ENCODE measurements at regions not wholly inside any gene's neighbourhood (a gene's known extent, or its start where the extent isn't known, plus 50 kb on each side); places are given as distances from the start of the nearest gene placed in this dataset.

GRCh38 chr20:12434672-12435071, 517.0 kb downstream of the BTBD3 start:
- ChIA-PET POLR2A (no interaction called here), CTCF (no interaction called here)
- Mint-ChIP-seq H3K4me3 (no peak overlapping the region), H3K27me3 (no peaks in the 10 kb centered on the region), H3K27ac (no peak overlapping the region), H3K4me1 (no peaks in the 10 kb centered on the region), H3K9me3 (ENCODE audit: insufficient read depth) (peaks cover 7% of the 10 kb centered on the region)
- Histone ChIP-seq H3K36me3 (replicated peaks in 1 of 2; ENCODE audit: control extremely low read depth in 1 of 2, control insufficient read depth in 1 of 2, extremely low read depth in 1 of 2, insufficient read depth in 2 of 2, low read length in 1 of 2) (no peaks in the 10 kb centered on the region), H3K9me3 (ENCODE audit: control extremely low read depth in 1 of 3, control insufficient read depth in 2 of 3, insufficient read depth in 1 of 3, low read length in 2 of 3) (peaks cover 0 to 5% (median 0%) of the 10 kb centered on the region in 3 donors), H2AFZ (ENCODE audit: insufficient read depth, low read depth, low read length, poor library complexity, severe bottlenecking) (no peak overlapping the region), H3K27me3 (replicated peaks in 1 of 4; ENCODE audit: control extremely low read depth in 1 of 4, control insufficient read depth in 3 of 4, insufficient read depth in 4 of 4, low read length in 3 of 4) (no peaks in the 10 kb centered on the region), H3K9ac (ENCODE audit: low read length) (no peak overlapping the region), H3K4me3 (ENCODE audit: control extremely low read depth in 1 of 5, extremely low read depth in 1 of 5, insufficient read depth in 1 of 5, low read depth in 2 of 5, low read length in 4 of 5) (no peak overlapping the region), H3K27ac (ENCODE audit: low read length in 2 of 2) (no peak overlapping the region), H3K79me2 (ENCODE audit: control insufficient read depth, insufficient read depth, low read length) (no peaks in the 10 kb centered on the region), H3K4me1 (ENCODE audit: control insufficient read depth in 2 of 2, insufficient read depth in 2 of 2, low read length in 2 of 2) (no peaks in the 10 kb centered on the region), H4K20me1 (ENCODE audit: control insufficient read depth, insufficient read depth, low read length, poor library complexity, severe bottlenecking) (no peaks in the 10 kb centered on the region), H3K4me2 (replicated peaks; ENCODE audit: low read depth, low read length, poor library complexity, severe bottlenecking) (no peak overlapping the region)
- DNase-seq (no peak), ATAC-seq (ENCODE audit: low read depth) (no peak)
- intact Hi-C loops (cut with micrococcal nuclease), result no loop called here
- WGBS (ENCODE audit: insufficient coverage), result 83% methylated on average over 2 of the region's 3 CpGs
- TF ChIP-seq EZH2 (IDR thresholded peaks at IDR 0.05; ENCODE audit: borderline replicate concordance, insufficient read depth, low read depth, low read length, poor library complexity, severe bottlenecking), result no peak
- TF ChIP-seq, protein P1, sequence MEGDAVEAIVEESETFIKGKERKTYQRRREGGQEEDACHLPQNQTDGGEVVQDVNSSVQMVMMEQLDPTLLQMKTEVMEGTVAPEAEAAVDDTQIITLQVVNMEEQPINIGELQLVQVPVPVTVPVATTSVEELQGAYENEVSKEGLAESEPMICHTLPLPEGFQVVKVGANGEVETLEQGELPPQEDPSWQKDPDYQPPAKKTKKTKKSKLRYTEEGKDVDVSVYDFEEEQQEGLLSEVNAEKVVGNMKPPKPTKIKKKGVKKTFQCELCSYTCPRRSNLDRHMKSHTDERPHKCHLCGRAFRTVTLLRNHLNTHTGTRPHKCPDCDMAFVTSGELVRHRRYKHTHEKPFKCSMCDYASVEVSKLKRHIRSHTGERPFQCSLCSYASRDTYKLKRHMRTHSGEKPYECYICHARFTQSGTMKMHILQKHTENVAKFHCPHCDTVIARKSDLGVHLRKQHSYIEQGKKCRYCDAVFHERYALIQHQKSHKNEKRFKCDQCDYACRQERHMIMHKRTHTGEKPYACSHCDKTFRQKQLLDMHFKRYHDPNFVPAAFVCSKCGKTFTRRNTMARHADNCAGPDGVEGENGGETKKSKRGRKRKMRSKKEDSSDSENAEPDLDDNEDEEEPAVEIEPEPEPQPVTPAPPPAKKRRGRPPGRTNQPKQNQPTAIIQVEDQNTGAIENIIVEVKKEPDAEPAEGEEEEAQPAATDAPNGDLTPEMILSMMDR (IDR thresholded peaks at IDR 0.05), result no peak

GRCh38 chr20:12435268-12435667, 517.6 kb downstream of the BTBD3 start:
- H3K79me2 ChIP-seq (ENCODE audit: control insufficient read depth, insufficient read depth, low read length), result no peaks in the 10 kb centered on the region
- peaks cover 0 to 5% (median 0%) of the 10 kb centered on the region in 3 donors for H3K9me3 ChIP-seq (ENCODE audit: control extremely low read depth in 1 of 3, control insufficient read depth in 2 of 3, insufficient read depth in 1 of 3, low read length in 2 of 3)
- POLR2A ChIA-PET, result no interaction called here
- no peaks in the 10 kb centered on the region for H4K20me1 ChIP-seq (ENCODE audit: control insufficient read depth, insufficient read depth, low read length, poor library complexity, severe bottlenecking)
- ATAC-seq (ENCODE audit: low read depth), result no peak
- CTCF ChIA-PET, result no interaction called here
- H3K4me1 ChIP-seq (ENCODE audit: control insufficient read depth in 2 of 2, insufficient read depth in 2 of 2, low read length in 2 of 2), result no peaks in the 10 kb centered on the region
- no peaks in the 10 kb centered on the region for H3K27me3 Mint-ChIP-seq
- H3K4me3 Mint-ChIP-seq, result no peak overlapping the region
- H2AFZ ChIP-seq (ENCODE audit: insufficient read depth, low read depth, low read length, poor library complexity, severe bottlenecking), result no peak overlapping the region
- H3K27ac ChIP-seq (ENCODE audit: low read length in 2 of 2), result no peak overlapping the region
- DNase-seq, result no peak
- 88% methylated on average over 2 of the region's 4 CpGs for WGBS (ENCODE audit: insufficient coverage)
- no peak overlapping the region for H3K4me2 ChIP-seq (replicated peaks; ENCODE audit: low read depth, low read length, poor library complexity, severe bottlenecking)
- H3K27me3 ChIP-seq (replicated peaks in 1 of 4; ENCODE audit: control extremely low read depth in 1 of 4, control insufficient read depth in 3 of 4, insufficient read depth in 4 of 4, low read length in 3 of 4), result no peaks in the 10 kb centered on the region
- H3K4me3 ChIP-seq (ENCODE audit: control extremely low read depth in 1 of 5, extremely low read depth in 1 of 5, insufficient read depth in 1 of 5, low read depth in 2 of 5, low read length in 4 of 5), result no peak overlapping the region
- no peaks in the 10 kb centered on the region for H3K36me3 ChIP-seq (replicated peaks in 1 of 2; ENCODE audit: control extremely low read depth in 1 of 2, control insufficient read depth in 1 of 2, extremely low read depth in 1 of 2, insufficient read depth in 2 of 2, low read length in 1 of 2)
- H3K4me1 Mint-ChIP-seq, result no peaks in the 10 kb centered on the region
- H3K27ac Mint-ChIP-seq, result no peak overlapping the region
- TF ChIP-seq, protein P1 (IDR thresholded peaks at IDR 0.05), result no peak
- no peak for TF ChIP-seq EZH2 (IDR thresholded peaks at IDR 0.05; ENCODE audit: borderline replicate concordance, insufficient read depth, low read depth, low read length, poor library complexity, severe bottlenecking)
- no peak overlapping the region for H3K9ac ChIP-seq (ENCODE audit: low read length)
- H3K9me3 Mint-ChIP-seq (ENCODE audit: insufficient read depth), result peaks cover 7% of the 10 kb centered on the region
- intact Hi-C loops (cut with micrococcal nuclease), result no loop called here

Measured in B cell (primary cell).